ENCODE measurements at regions not wholly inside any gene's neighbourhood (a gene's known extent, or its start where the extent isn't known, plus 50 kb on each side); places are given as distances from the start of the nearest gene placed in this dataset.
"Not testable (repeated sequence)": the region's sequence is repeated elsewhere in the genome, so short reads cannot be mapped to it uniquely, and the experiment has no call there.

- not testable (repeated sequence) for DNase-seq
These were observed 53.6 kb downstream of the SRGAP2 start for GRCh38 chr1:206256935-206257334.

DNA sequence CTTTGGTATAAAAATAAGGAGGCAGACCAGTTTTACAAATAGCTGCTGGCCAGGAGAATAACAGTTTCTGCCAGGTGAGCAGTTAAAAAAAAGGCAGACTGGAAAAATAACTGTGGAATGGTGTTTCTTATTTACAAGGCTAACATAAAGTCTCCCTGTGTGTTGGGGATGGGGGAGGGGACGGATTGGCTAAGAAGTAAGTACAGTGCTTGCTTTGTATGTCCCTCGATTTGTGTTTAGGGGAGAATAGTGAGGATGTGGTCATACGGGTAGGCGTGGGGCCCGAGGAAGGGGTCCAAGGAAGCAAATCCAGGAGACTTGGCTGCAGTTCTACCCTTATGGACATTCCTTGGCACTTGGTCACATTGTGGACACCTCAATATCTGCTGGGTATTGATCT is 58.1 kb downstream of the SRGAP2 start:
- not testable (repeated sequence) for DNase-seq

DNA sequence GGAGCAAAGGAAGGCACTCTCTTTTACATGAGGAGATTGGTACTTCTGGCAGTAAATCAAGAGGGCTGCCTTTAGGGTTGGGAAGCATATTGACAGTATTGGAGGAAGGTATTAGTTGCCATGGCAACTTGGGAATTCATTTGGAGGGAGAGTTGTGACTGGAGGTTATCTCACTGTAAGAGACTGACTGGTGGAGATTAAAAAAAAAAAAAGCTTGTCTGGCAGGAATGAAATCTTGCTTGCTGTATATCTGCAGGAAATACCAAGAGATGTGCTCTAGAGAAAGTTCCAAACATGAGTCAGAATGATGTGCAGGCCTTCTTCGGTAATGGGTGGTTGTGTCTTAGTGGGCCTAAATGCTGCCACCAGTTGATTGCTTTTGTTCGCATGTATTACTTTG is 59.1 kb downstream of the SRGAP2 start:
- not testable (repeated sequence) for DNase-seq

- DNase-seq: not testable (repeated sequence)
These were observed 61.6 kb downstream of the SRGAP2 start for GRCh38 chr1:206264916-206265315.

GRCh38 chr1:206271153-206271552 is 67.8 kb downstream of the SRGAP2 start:
- DNase-seq: not testable (repeated sequence)

DNA sequence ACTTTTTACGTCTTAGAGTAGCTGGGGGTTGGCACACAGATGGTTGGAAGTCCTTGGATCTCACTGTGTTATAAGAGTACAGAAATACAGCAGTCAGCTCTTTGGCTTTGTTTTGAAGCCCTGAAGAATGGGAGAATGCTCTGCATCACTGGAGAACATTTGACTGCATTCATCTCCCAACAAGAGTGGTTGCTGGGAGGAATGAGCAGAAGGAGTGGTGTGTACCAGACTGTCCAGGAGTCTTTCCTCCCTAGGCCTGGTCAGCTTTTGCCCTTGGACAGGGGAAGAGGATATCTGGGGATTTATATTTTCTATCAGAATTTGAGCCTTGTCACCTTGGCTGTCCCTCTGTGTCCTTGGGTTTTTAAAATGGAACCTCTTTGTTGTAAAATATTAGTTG is 69.8 kb downstream of the SRGAP2 start:
- DNase-seq: not testable (repeated sequence)

DNA sequence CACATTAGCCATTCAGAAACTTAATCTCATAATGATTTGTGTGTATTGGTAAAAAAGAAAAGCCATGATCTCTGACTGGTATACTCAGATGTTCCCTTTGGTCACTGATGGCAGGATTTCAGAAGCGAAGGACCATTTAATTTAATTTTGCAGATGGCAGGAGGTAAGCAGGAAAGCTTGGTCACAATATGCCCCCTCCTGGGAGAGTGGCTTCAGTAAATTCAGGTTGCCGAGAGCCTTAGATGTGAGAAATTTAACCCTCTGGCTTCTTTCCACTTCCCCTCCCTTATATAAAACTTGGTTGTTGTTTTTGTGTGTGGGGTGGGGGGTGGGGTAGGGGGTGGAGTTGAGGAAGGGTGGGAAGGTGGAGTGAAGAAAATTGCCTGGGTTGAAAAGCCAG is 72.8 kb downstream of the SRGAP2 start:
- not testable (repeated sequence) for DNase-seq

DNA sequence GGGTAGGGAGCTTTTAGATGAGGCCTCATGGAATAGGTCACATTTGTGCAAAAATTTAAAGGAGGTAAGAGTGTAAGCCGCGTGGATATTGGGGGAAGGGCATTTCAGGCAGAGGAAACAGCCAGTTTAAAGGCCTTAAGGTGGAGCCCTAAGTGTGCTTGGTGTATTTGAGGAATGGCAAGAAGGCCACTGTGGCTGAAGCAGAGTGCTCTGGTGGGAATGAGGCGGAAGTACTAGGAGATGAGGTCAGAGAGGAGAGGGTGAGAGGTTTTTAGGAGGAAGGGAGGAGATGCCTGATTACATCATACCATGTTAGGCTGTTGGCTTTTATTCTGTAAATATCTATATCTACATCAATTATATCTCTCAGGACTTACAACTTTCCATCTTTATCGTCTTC is 75.3 kb downstream of the SRGAP2 start:
- DNase-seq: not testable (repeated sequence)

DNA sequence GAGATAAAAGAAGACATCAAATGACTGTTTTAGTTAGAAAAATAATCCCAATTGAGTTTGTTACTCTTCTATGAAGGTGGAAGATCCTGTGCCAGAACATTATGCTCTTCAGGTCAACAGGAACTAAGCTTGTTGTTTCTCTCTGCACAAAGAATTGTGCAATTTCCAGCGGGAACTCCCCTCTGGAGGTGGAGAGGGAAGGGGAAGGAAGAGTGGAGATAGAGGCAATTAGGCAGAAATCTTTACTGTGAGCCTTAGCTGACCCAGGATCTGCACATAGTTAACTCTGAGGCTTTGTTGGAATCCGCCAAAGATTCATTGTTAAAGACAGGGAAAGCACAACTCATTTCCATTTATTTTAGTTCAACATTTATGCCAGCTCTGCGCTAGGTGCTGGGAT is 77.3 kb downstream of the SRGAP2 start:
- not testable (repeated sequence) for DNase-seq

- DNase-seq: not testable (repeated sequence)
These were observed 78.7 kb downstream of the SRGAP2 start for GRCh38 chr1:206281912-206282654.

GRCh38 chr1:206285024-206285960 is 82.0 kb downstream of the SRGAP2 start:
- DNase-seq: not testable (repeated sequence)

DNA sequence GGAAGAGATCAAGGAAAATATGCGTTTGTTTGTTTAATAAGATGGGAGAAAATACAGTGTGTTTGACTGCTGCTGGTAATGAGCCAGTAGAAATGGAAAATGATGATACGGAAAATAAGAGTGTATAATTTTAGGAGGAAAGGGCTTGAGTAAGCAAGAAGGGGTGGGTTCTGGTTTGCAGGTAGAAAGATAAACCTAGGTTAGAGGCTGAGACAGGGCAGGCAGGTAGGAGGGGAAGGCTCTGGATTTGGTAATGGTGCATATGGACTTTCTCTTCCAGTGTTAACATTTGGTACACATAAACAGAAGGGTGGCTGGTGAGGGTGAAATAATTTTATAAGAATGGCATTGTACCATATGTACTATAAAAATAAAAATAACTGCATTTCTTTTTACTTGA is 84.4 kb downstream of the SRGAP2 start:
- DNase-seq: not testable (repeated sequence)

- DNase-seq: not testable (repeated sequence)
These were observed 85.1 kb downstream of the SRGAP2 start for GRCh38 chr1:206288453-206288852.

- DNase-seq: not testable (repeated sequence)
These were observed 94.0 kb downstream of the SRGAP2 start for GRCh38 chr1:206297145-206298031.

DNA sequence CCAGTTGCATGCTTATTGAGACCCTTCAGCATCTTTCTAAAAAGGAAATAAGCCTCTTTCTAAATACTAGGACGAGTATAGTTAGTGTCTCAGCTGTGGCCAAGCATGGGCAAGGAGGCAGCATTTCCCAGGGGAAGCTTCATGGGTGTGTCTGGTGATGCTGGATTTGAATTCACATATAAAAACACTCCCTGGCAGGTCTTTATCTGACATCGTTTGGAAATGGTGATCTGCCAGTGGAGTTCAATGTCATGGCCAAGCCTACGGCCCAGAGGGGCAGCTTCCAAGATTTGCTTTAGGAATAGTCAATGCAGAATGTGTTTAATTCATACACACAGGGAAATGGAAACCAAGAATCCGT is 94.7 kb downstream of the SRGAP2 start:
- not testable (repeated sequence) for DNase-seq

DNA sequence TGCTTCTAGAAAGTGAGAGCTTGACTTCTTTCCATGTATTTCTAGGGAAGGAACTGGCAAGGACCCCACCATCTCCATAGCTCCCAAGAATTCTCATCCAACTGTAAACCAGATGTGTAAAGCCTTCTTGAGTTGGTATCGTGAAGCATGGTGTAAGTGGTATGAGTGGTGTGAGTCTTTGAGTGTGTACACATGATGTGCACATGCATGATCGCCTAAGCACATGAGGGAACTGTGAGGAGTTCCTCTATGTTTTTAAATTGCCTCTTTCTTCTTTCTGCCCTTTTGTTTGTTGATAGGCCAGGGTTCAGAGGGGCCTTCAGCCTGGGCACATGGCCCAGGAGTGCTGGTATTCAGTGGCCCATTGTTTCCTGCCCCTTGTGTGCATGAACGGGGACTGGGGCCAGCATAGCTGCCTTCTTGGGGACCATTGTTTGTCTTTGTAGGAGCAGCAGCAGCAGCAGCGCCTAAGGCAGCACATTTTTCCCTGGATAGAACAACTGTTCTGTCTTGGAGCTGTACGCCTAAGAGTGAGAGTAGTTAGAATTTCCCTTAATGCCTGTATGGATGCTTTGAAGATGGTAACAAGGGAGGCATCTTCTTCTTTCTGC is 95.9 kb downstream of the SRGAP2 start:
- DNase-seq: not testable (repeated sequence)

- DNase-seq: not testable (repeated sequence)
These were observed 96.6 kb downstream of the SRGAP2 start for GRCh38 chr1:206299942-206300341.

GRCh38 chr1:206302056-206302455 is 98.7 kb downstream of the SRGAP2 start:
- DNase-seq: not testable (repeated sequence)

- DNase-seq: not testable (repeated sequence)
These were observed 104.1 kb downstream of the SRGAP2 start for GRCh38 chr1:206307442-206307841.

DNA sequence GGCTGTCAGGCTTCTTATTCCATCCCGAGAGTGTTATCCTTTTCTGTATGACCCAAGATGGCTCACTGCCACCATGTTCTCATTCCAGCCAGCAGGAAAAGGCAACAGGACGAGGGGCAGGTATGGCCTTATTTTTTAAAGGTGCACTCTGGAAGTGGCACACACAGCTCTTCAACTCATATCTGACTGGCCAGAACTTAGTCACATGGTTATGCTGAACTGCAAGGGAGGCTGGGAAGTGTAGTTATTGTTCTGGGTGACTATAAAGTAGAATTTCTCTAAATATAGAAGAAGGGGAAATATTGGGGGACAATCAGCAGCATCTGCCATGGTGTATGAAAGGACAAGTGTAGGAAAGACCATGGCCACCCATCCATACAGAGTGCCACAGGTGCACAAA is 107.6 kb downstream of the SRGAP2 start:
- DNase-seq: not testable (repeated sequence)

DNA sequence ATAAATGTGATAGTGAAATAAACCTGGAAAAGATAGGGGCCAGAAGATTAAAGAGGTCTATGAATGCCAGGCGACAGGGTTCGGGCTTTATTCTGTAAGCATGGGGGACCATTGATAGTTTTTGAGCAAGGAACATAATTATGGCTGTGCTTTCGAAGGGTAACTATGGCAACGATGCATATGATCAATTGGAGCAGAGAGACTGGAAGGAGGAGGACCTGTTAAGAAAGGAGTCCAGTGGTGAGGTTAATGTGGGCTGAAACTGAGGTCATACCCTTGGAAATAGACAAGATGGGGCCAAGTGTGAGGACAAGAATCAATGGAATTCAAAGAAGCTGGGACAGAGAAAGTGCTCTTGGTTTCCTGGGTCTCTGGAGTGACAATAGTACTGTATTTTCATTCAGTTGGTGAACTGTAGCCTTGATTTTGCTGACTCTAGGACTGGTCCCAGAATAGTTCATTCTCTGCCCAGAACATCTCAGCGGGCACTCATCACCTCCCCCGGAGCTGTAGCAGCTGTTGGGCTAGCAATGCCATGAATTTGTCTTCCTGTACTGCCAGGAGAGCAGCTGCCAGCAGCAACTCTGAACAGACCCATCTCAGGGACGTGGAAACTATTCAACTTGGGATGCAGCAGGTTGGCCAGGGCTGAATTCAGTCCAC is 108.4 kb downstream of the SRGAP2 start:
- DNase-seq: not testable (repeated sequence)

GRCh38 chr1:206312274-206312665 is 108.9 kb downstream of the SRGAP2 start:
- DNase-seq: not testable (repeated sequence)

Measured in SHP77 treated with DMSO at 0.1 percent for 48 hours (cell line).